ENCODE measurements at regions not wholly inside any gene's neighbourhood (a gene's known extent, or its start where the extent isn't known, plus 50 kb on each side); places are given as distances from the start of the nearest gene placed in this dataset.

GRCh38 chr5:15406478-15406877 is 93.5 kb upstream of the FBXL7 start:
- no peak for TF ChIP-seq CTCF (IDR thresholded peaks at IDR 0.05; ENCODE audit: low read depth, low read length)
- no peak for TF ChIP-seq EZH2phosphoT487 (IDR thresholded peaks at IDR 0.05; ENCODE audit: low read depth)

All from OCI-LY3 (cell line).